ENCODE measurements at regions not wholly inside any gene's neighbourhood (a gene's known extent, or its start where the extent isn't known, plus 50 kb on each side); places are given as distances from the start of the nearest gene placed in this dataset.

- no peaks in the 10 kb centered on the region for H3K36me3 ChIP-seq (ENCODE audit: control insufficient read depth in 1 of 2, insufficient read depth in 2 of 2, low read length in 2 of 2)
- H3K27ac ChIP-seq (ENCODE audit: low read depth, low read length): no peak overlapping the region
- H3K79me2 ChIP-seq (ENCODE audit: insufficient read depth, low read length): peaks cover 60% of the 10 kb centered on the region
- H3K9me2 ChIP-seq (ENCODE audit: insufficient read depth): no peaks in the 10 kb centered on the region
- CTCF ChIA-PET: interaction anchor here (1.1 kb wide), 1 partner anchor 9 kb away, joined by 4 read pairs; no protein-coding TSS in a partner anchor
- H3K4me3 ChIP-seq (replicated peaks in 1 of 2; ENCODE audit: low read depth in 1 of 2, low read length in 2 of 2): no peak overlapping the region
- H3K27me3 ChIP-seq (ENCODE audit: insufficient read depth, low read length): no peaks in the 10 kb centered on the region
- H3K4me2 ChIP-seq (ENCODE audit: low read length): no peak overlapping the region
- ATAC-seq (no peak), DNase-seq (ENCODE audit: low read depth, low spot score) (no peak)
- H4K20me1 ChIP-seq (ENCODE audit: insufficient read depth): no peaks in the 10 kb centered on the region
- TF ChIP-seq EGR1 (IDR thresholded peaks at IDR 0.05; ENCODE audit: low read depth) (no peak), FOSL1 (IDR thresholded peaks at IDR 0.05; ENCODE audit: low read depth) (no peak), ATF3 (IDR thresholded peaks at IDR 0.05) (no peak), EZH2 (IDR thresholded peaks at IDR 0.05) (no peak), ZNF274 (IDR thresholded peaks at IDR 0.05; ENCODE audit: low read depth, low read length) (no peak), JUND (IDR thresholded peaks at IDR 0.05) (no peak), SP1 (IDR thresholded peaks at IDR 0.05; ENCODE audit: low read depth) (no peak), REST (IDR thresholded peaks at IDR 0.05; ENCODE audit: low read depth) (no peak), YY1 (IDR thresholded peaks at IDR 0.05; ENCODE audit: extremely low read depth, insufficient replicate concordance, low read depth, low read length) (no peak), CTCF (IDR thresholded peaks at IDR 0.05 in 2 of 3, conservative IDR thresholded peaks at IDR 0.05 in 1 of 3; ENCODE audit: borderline replicate concordance in 1 of 3, insufficient read depth in 1 of 3, low read depth in 2 of 3, low read length in 2 of 3) (no peak), POLR2A (IDR thresholded peaks at IDR 0.05; ENCODE audit: borderline replicate concordance, extremely low read depth, insufficient read depth, insufficient read length) (no peak), SIN3A (IDR thresholded peaks at IDR 0.05; ENCODE audit: low read depth) (no peak), CBX3 (IDR thresholded peaks at IDR 0.05; ENCODE audit: low read depth) (no peak)
- BruUV-seq (replicated peaks): no TSS peak
- no peak overlapping the region for H2AFZ ChIP-seq (ENCODE audit: low read depth, low read length, poor library complexity, severe bottlenecking)
- RAD21 ChIA-PET (ENCODE audit: low non-redundant PET in 1 of 2, low total read pairs in 2 of 2, uncharacterized antibody in 2 of 2, unreplicated experiment in 2 of 2): no interaction called here
- H3K9ac ChIP-seq (ENCODE audit: low read length): no peak overlapping the region
- intact Hi-C loops (cut with micrococcal nuclease): no loop called here
- POLR2A ChIA-PET: interaction anchor here (1.5 kb wide), 1 partner anchor 8 kb away, joined by 4 read pairs; no protein-coding TSS in a partner anchor
- peaks cover 0 to 4% of the 10 kb centered on the region in 2 experiments; a peak in 1 of 4 replicates for H3K4me1 ChIP-seq (ENCODE audit: control insufficient read depth in 1 of 2, insufficient read depth in 2 of 2, low read length in 2 of 2)
- H3K9me3 ChIP-seq (ENCODE audit: control insufficient read depth in 1 of 2, insufficient read depth in 1 of 2, low read depth in 1 of 2, low read length in 2 of 2): no peaks in the 10 kb centered on the region
Measured at GRCh38 chr2:134127496-134127895, 126.4 kb upstream of the MGAT5 start.
